ENCODE measurements at regions not wholly inside any gene's neighbourhood (a gene's known extent, or its start where the extent isn't known, plus 50 kb on each side); places are given as distances from the start of the nearest gene placed in this dataset.
"Not testable (repeated sequence)": the region's sequence is repeated elsewhere in the genome, so short reads cannot be mapped to it uniquely, and the experiment has no call there.

- peak in 1 of 5 experiments; percentile 12 for DNase-seq
Measured at GRCh38 chr5:25568989-25569625, 924.3 kb upstream of the CDH10 start.

- DNase-seq = no peak
Measured at GRCh38 chr5:25568294-25568693, 923.5 kb upstream of the CDH10 start.

- DNase-seq = no peak
Measured at GRCh38 chr5:25567881-25568280, 923.1 kb upstream of the CDH10 start.

- DNase-seq = no peak
Measured at GRCh38 chr5:25562656-25563055, 917.9 kb upstream of the CDH10 start.

DNA sequence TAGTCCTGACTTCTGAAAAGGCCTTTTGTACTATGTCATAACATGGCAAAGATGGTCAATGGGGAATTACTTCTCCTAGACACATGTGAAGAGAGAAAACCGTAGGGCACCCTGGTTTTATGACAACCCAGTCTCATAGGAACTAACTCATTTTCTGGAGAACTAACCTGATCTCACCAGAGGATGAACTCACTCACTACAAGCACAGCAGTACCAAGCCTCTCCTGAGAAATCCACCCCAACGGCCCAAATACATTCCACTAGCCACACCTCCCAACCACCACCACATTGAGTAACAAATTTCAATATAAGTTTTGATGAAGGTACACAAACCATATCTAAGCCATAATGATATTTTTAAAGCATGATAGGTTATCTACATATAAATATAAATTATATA, 909.3 kb upstream of the CDH10 start:
- no peak for DNase-seq

DNA sequence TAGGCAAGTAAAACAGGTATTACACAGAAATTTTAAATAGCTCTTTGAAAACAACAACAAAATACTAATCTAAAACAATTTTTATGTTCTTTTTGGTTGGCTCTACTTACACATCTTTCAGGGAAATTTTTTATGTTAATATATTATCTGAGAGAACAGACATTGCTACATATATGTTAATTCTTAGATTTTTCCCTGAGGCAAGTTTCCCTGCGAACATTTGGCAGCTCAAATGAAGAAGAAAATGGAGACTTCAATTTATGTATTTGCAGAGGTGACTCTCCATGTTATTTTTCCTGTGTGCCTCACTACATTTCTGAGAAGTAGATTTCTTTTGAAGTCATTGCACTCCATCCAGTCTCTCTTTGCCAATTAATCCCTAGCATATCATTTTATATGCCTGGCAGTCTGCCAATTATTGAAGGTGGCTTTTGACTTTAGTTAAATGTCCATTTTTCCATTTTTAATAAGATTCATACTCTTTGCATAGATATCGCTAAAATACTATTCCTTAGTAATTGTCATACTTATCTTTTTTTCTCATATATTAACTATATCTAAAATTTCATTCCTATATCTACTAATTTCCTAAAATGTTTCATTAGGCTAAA, 908.2 kb upstream of the CDH10 start:
- DNase-seq = no peak

DNA sequence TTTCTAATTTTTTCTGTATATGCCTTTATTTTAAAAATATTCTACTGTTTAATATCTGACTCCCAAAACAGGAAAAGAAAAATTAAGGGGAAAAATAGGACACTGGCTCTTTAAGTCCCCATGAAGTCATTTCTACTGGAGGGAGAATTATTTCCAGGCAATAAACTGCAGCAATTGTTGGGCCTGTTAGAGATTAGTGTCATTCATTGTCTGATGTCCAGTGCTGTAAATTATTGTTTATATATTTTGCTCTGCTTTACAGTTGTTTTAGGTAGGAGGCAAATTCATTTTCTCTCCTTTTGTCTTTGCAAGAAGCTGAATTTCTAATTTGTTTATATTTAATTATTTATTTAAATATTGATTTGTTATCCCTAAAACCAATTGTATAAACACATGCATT, 906.0 kb upstream of the CDH10 start:
- no peak for DNase-seq

DNA sequence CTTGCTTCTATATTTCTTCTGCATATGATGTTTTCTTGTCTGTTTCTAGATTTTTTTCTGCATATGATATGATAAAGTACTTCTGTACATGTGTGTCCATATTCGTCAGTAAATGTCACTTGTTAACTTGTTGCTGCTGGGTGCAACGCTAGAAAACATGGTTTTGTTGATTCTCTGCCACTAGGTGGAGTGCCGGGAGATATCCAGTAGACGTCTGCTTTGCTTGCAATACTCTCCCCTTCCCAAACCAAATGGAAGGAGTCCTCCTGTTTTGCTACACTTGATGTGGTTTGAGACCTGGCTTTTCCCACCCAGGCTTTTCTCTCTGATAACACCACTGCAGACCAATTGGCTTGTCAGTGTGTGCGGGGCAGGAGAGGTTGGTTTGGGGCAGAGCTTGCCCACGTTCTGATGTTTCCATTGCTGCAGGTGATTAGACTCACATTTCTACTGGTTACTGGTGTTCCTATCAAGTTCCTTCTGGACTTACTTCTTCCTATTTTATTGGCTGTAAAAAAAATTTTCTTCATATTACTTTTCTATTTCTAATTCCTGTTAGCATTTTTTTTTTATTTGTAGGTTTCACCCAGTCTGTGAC, 900.0 kb upstream of the CDH10 start:
- peak in 1 of 5 experiments; percentile 11 for DNase-seq

DNA sequence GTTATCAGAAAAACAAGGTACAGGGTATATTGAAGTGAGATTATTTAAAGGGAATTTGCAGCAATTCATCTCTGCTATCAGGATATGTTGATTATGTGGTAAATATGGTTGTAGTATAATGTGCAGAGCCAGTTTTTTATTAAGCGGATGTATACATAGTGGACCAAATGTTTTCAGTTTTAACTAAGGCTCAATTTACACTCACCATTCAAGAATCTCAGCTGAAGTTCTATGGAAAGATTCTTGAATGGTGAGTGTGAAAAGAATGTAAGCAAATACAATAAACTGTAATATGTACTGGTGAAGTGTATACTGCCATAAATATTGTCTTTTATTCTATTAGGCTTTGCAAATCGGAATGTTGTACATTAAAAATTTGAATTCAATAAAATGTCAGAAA, 895.9 kb upstream of the CDH10 start:
- no peak for DNase-seq

DNA sequence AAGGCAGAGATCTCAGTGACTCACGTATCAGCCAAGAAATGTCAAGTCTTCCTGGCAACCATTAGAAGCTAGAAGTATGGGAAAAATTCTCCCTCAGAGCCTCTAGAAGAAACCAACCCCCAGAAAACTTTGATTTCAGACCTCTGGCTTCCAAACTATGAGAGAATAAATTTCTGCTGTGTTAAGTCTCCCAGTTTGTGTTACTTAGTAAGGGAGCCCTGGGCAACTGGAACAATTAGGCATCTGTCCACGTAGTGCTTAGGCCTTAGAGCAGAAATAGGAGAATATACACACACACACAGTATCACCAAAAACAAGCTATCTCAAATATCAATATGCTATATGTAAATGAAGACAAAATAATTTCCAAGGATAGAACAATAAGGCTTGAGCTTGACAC, 894.8 kb upstream of the CDH10 start:
- no peak for DNase-seq

DNA sequence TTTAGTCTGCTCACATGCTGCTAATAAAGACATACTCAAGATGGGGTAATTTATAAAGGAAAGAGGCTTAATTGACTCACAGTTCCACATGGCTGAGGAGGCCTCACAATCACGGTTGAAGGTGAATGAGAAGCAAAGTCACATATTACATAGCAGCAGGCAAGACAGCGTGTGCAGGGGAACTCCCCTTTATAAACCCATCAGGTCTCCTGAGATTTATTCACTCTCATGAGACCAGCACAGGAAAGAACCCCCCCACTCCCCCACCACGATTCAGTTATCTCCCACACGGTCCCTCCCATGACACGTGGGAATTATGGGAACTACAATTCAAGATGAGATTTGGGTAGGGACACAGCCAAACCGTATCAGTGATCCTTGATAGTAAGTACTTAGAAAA, 891.7 kb upstream of the CDH10 start:
- not testable (repeated sequence) for DNase-seq

- DNase-seq = no peak
Measured at GRCh38 chr5:25516141-25516540, 871.4 kb upstream of the CDH10 start.

DNA sequence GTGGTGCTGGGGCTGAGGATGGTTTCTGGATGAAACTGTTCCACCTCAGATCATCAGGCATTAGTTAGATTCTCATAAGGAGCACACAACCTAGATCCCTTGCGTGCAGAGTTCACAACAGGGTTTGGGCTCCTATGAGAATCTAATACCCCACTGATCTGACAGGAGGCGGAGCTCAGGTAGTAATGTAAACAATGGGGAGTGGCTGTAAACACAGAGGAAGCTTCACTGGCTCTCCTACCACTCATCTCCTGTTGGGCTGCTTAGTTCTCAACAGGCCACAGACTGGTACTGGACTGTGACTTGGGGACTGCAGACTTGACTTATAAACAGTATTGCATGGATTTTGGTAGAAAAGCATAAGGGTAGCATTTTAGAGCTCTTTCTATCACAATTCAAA, 870.7 kb upstream of the CDH10 start:
- no peak for DNase-seq

- not testable (repeated sequence) for DNase-seq
Measured at GRCh38 chr5:25510692-25511091, 865.9 kb upstream of the CDH10 start.

DNA sequence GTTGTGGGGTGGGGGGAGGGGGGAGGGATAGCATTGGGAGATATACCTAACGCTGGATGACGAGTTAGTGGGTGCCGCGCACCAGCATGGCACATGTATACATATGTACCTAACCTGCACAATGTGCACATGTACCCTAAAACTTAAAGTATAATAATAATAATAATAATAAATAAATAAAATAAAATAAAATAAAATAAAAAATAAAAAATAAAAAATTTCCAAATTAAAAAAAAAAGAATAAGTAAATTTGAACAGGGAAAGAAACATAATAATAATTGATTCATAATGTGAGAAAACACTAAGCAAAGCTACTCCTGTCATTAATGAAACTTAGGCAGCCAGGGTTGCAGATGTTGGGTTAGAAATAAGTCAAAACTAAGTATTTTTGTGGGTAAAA, 863.2 kb upstream of the CDH10 start:
- not testable (repeated sequence) for DNase-seq

- DNase-seq = no peak
Measured at GRCh38 chr5:25500635-25501034, 855.9 kb upstream of the CDH10 start.

- DNase-seq = no peak
Measured at GRCh38 chr5:25489834-25490538, 845.2 kb upstream of the CDH10 start.

DNA sequence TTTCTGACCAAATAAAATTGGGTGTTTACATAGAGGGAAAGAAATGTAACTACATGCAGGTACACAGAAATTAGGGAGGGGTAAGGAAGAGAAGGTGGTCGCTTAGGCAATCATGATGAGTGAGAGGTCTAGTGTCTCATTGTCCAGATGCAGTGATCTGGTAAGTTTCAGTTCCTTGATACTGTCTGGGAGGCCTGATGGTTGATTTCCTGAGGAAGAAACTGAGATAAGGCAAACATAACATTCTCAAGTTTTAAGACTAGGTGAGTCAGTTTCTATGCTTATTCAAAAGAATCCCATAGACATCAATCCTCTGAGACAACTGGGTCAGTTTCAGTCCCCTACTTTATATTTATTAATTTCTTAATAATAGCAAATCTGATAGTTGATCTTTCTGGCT, 843.3 kb upstream of the CDH10 start:
- no peak for DNase-seq

DNA sequence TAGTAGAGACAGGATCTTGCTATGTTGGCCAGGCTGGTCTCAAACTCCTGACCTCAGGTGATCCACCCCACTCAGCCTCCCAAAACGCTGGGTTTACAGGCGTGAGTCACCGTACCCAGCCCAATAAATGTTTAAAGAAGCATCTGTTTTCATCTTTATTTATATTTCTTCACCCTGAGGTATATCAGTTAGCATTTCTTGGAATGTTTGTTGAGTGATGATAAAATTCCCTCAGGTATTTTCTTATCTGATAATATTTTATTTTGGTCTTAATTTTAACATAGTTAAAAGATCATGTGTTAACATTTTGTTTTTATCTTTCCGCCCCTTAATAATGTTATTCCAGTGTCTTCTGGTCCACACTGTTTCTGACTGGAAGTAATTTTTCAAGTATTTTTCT, 839.6 kb upstream of the CDH10 start:
- no peak for DNase-seq

DNA sequence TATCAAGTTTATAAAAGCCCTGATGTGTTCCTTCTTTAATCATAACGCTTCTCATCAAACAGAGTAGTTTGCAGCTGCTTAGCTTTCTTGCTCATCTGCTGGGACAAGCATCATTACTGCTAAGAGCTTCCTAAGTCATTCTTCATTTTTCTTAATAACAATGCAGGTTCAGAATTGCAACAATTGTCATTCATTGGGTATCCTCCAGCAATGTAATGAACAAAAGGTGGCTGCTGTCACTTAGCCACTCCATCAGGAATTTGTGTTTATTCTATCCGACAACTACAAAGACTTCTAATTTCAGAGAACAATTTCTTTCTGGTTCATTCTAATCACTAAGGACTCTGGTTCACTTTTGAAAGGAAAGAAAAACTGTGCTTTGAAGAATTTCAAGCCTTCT, 836.7 kb upstream of the CDH10 start:
- DNase-seq = no peak

- DNase-seq = no peak
Measured at GRCh38 chr5:25459082-25459481, 814.3 kb upstream of the CDH10 start.

- DNase-seq = no peak
Measured at GRCh38 chr5:25458628-25459027, 813.9 kb upstream of the CDH10 start.

DNA sequence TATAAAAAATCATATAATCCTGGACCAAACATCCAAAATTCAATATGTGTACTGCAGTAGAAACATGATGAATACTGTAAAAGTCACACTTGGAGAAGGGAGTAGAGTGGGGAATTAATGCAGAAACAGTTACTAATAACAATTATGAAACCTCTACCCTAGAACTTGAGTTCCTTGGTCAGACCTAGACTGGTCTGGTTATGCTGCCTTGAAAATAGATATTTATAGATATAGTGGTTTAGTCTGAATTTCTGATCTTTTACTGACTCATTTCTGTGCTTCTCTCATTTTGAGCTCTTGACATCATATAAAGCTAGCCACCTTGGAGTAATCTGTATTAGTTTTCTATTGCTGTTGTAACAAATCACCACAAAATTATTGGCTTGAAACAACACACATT, 808.7 kb upstream of the CDH10 start:
- no peak for DNase-seq

GRCh38 chr5:25451294-25451693, 806.5 kb upstream of the CDH10 start:
- DNase-seq = no peak
